ENCODE measurements at regions not wholly inside any gene's neighbourhood (a gene's known extent, or its start where the extent isn't known, plus 50 kb on each side); places are given as distances from the start of the nearest gene placed in this dataset.
"Not testable (repeated sequence)": the region's sequence is repeated elsewhere in the genome, so short reads cannot be mapped to it uniquely, and the experiment has no call there.

- TF ChIP-seq, protein P1, sequence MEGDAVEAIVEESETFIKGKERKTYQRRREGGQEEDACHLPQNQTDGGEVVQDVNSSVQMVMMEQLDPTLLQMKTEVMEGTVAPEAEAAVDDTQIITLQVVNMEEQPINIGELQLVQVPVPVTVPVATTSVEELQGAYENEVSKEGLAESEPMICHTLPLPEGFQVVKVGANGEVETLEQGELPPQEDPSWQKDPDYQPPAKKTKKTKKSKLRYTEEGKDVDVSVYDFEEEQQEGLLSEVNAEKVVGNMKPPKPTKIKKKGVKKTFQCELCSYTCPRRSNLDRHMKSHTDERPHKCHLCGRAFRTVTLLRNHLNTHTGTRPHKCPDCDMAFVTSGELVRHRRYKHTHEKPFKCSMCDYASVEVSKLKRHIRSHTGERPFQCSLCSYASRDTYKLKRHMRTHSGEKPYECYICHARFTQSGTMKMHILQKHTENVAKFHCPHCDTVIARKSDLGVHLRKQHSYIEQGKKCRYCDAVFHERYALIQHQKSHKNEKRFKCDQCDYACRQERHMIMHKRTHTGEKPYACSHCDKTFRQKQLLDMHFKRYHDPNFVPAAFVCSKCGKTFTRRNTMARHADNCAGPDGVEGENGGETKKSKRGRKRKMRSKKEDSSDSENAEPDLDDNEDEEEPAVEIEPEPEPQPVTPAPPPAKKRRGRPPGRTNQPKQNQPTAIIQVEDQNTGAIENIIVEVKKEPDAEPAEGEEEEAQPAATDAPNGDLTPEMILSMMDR (IDR thresholded peaks at IDR 0.05; ENCODE audit: low read depth, low read length), result no peak
- no peaks in the 10 kb centered on the region for H3K27me3 ChIP-seq (ENCODE audit: control insufficient read depth, insufficient read depth, low read length)
- ChIA-PET POLR2A (no interaction called here), CTCF (no interaction called here)
- no peak for DNase-seq (ENCODE audit: low read depth, low spot score)
- H3K9me3 ChIP-seq (ENCODE audit: control insufficient read depth, insufficient read depth, low read length), result no peaks in the 10 kb centered on the region
- no peak overlapping the region for H3K4me3 ChIP-seq (ENCODE audit: low read depth, low read length)
- H3K27ac ChIP-seq (ENCODE audit: low read depth, low read length), result no peak overlapping the region
Measured at GRCh38 chr5:90051756-90052155, 357.8 kb downstream of the CETN3 start.

DNA sequence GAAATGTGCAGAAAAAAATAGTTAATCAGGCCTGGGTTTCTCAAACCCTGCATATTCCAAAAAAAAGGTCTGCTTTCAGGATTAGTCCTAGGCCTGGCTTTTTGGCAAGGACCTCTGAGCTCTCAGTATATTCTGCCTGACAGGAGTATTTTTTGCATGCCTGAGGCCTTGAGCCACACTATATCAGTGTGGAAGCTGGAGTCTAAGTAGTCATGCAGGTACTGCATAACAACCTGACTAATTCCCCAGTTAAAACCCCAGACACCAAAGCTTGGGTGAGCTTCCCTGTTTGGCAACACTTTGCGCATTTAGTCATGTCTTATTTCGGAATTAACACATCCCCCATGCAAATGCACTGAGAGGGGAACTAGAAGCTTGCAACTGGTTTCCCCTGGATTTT is 359.5 kb downstream of the CETN3 start:
- Histone ChIP-seq H3K27me3 (ENCODE audit: control insufficient read depth, insufficient read depth, low read length) (no peaks in the 10 kb centered on the region), H3K9me3 (ENCODE audit: control insufficient read depth, insufficient read depth, low read length) (peaks cover 3% of the 10 kb centered on the region), H3K27ac (ENCODE audit: low read depth, low read length) (no peak overlapping the region), H3K4me3 (ENCODE audit: low read depth, low read length) (no peak overlapping the region)
- TF ChIP-seq, protein P1 (IDR thresholded peaks at IDR 0.05; ENCODE audit: low read depth, low read length), result no peak
- ChIA-PET CTCF (interaction anchor here (1.6 kb wide), 1 partner anchor 1321 kb away, joined by 5 read pairs; no protein-coding TSS in a partner anchor), POLR2A (no interaction called here)
- no peak for DNase-seq (ENCODE audit: low read depth, low spot score)

- DNase-seq (ENCODE audit: low read depth, low spot score), result no peak
- H3K27ac ChIP-seq (ENCODE audit: low read depth, low read length), result no peak overlapping the region
- no peaks in the 10 kb centered on the region for H3K27me3 ChIP-seq (ENCODE audit: control insufficient read depth, insufficient read depth, low read length)
- no peak overlapping the region for H3K4me3 ChIP-seq (ENCODE audit: low read depth, low read length)
- CTCF ChIA-PET, result no interaction called here
- POLR2A ChIA-PET, result no interaction called here
- TF ChIP-seq, protein P1 (IDR thresholded peaks at IDR 0.05; ENCODE audit: low read depth, low read length), result no peak
- peaks cover 5% of the 10 kb centered on the region for H3K9me3 ChIP-seq (ENCODE audit: control insufficient read depth, insufficient read depth, low read length)
Measured at GRCh38 chr5:90047113-90047512, 362.4 kb downstream of the CETN3 start.

DNA sequence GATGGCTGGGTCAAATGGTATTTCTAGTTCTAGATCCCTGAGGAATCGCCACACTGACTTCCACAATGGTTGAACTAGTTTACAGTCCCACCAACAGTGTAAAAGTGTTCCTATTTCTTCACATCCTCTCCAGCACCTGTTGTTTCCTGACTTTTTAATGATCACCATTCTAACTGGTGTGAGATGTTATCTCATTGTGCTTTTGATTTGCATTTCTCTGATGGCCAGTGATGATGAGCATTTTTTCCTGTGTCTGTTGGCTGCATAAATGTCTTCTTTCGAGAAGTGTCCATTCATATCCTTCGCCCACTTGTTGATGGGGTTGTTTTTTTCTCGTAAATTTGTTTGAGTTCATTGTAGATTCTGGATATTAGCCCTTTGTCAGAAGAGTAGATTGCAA is 369.5 kb downstream of the CETN3 start:
- H3K9me3 ChIP-seq (ENCODE audit: control insufficient read depth, insufficient read depth, low read length); H3K27me3 ChIP-seq (ENCODE audit: control insufficient read depth, insufficient read depth, low read length); CTCF ChIA-PET; DNase-seq (ENCODE audit: low read depth, low spot score); H3K4me3 ChIP-seq (ENCODE audit: low read depth, low read length); H3K27ac ChIP-seq (ENCODE audit: low read depth, low read length); POLR2A ChIA-PET: not testable (repeated sequence)

DNA sequence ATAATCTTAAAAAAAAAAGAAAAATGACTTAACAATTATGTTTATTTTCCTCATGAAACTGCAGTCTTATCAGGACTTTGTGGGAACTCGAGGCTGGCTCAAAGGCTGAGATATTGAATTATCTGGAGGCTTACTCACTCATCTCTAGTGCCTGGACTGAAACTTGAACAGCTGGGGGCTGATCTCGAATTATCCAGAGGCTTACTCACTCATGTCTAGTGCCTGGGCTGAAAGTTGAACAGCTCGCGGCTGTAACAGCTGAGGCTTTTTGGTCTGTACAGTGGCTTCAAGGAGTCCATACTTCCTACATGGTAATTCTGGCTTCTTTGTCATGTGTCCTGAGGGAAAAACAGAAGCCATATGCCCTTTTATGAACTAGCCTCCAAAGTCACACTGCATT is 371.9 kb downstream of the CETN3 start:
- H3K27ac ChIP-seq (ENCODE audit: low read depth, low read length), result no peak overlapping the region
- no peak for DNase-seq (ENCODE audit: low read depth, low spot score)
- CTCF ChIA-PET, result no interaction called here
- TF ChIP-seq, protein P1 (IDR thresholded peaks at IDR 0.05; ENCODE audit: low read depth, low read length), result no peak
- H3K9me3 ChIP-seq (ENCODE audit: control insufficient read depth, insufficient read depth, low read length), result no peaks in the 10 kb centered on the region
- H3K4me3 ChIP-seq (ENCODE audit: low read depth, low read length), result no peak overlapping the region
- POLR2A ChIA-PET, result no interaction called here
- no peaks in the 10 kb centered on the region for H3K27me3 ChIP-seq (ENCODE audit: control insufficient read depth, insufficient read depth, low read length)

GRCh38 chr5:90022711-90023053 is 386.9 kb downstream of the CETN3 start:
- no peak overlapping the region for H3K4me3 ChIP-seq (ENCODE audit: low read depth, low read length)
- CTCF ChIA-PET, result no interaction called here
- no peaks in the 10 kb centered on the region for H3K9me3 ChIP-seq (ENCODE audit: control insufficient read depth, insufficient read depth, low read length)
- no peaks in the 10 kb centered on the region for H3K27me3 ChIP-seq (ENCODE audit: control insufficient read depth, insufficient read depth, low read length)
- POLR2A ChIA-PET, result no interaction called here
- TF ChIP-seq, protein P1 (IDR thresholded peaks at IDR 0.05; ENCODE audit: low read depth, low read length), result no peak
- no peak overlapping the region for H3K27ac ChIP-seq (ENCODE audit: low read depth, low read length)
- DNase-seq (ENCODE audit: low read depth, low spot score), result no peak

Measured in AG04450 (cell line).